ENCODE measurements at regions not wholly inside any gene's neighbourhood (a gene's known extent, or its start where the extent isn't known, plus 50 kb on each side); places are given as distances from the start of the nearest gene placed in this dataset.

DNA sequence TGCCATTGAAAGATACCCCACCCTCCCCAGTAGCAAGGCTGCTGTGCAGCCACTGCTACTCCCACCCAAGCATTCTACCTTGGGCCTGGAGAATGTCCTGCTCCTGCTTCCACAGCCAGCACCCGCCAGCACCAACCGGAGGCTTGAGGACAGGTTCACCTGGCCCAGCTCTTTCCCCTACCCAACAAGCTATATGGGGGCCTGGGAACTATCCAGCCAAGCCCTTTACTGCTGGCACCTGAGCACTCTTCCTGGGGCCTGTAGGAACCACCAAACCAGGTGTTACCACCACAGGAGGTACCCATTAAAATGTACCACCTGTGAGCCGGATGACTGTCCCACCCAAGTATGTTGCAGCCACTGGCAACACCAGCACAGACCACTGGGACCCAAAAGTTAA lies 86.1 kb upstream of the GHR start:
- in situ Hi-C loops (cut with MboI; ENCODE audit: low sequenced_read_pairs), result no loop called here

DNA sequence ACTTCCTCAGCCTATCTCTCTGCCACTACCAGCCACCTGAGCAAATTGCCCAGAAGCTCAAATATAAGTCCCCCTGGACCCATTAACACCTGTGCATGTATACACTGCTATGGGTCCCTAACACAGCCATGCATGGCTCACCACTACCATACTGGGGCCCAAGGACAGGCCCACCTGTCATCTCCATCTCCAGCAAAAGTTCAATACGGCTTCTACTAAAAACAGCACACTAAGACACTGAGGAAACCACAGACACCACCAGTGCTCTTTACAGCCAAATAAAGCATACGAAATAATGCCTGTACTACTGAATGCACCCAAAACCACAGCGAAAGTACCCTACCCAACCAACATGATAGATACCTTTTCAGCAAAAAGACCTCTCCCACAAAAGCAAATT lies 85.6 kb upstream of the GHR start:
- in situ Hi-C loops (cut with MboI; ENCODE audit: low sequenced_read_pairs), result no loop called here

DNA sequence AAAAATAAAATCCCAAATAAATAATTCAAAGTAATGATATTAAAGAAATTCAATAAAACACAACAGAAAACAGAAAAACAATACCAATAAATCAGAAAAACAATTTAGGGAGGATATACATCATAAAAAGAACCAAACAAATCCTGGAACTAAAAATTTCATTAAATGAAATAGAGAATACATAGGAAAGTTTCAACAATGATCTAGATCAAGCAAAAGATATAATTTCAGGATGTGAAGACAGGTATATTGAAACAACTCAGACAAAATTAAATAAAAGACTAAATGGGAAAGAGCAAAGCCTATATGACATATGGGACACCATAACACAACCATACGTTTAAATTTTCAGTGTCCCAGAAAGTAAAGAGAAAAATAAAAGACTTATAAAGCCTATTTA lies 85.1 kb upstream of the GHR start:
- in situ Hi-C loops (cut with MboI; ENCODE audit: low sequenced_read_pairs), result no loop called here

DNA sequence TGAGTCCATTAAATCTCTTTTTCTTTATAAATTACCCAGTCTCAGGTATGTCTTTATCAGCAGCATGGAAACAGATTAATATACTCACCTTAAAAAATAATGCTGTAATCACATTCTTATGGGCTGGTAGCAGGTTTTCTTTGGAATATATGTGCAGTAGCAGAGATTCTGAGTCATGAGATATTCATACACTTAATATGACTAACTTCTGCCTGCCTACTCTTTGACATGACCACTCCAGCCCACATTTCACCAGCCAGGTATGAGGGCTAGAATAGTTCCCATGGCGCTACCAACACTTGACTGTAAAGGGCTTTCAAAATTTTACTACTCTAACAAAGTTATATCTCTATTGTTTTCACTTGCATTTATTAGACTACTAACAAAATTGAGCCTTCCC lies 74.1 kb upstream of the GHR start:
- in situ Hi-C loops (cut with MboI; ENCODE audit: low sequenced_read_pairs), result no loop called here

DNA sequence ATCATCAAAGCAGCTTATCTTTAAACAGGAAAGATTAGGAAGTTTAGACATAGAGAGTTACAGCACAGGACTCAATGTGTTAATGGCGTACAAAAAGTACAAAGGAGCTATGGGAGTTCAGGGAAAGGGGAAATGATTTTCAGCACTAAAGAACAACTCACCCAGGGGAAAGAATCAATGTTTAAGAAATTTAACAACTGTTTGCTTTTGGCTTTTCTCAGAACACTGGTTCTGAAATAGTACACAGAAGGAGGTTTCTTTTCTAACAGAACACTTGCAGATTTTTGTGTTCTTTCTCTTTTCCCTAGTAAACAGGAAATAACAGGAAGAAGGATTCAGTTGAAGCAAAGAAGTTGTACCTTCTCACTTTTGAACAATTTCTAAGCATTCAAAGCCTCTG lies 71.3 kb upstream of the GHR start:
- in situ Hi-C loops (cut with MboI; ENCODE audit: low sequenced_read_pairs), result no loop called here

DNA sequence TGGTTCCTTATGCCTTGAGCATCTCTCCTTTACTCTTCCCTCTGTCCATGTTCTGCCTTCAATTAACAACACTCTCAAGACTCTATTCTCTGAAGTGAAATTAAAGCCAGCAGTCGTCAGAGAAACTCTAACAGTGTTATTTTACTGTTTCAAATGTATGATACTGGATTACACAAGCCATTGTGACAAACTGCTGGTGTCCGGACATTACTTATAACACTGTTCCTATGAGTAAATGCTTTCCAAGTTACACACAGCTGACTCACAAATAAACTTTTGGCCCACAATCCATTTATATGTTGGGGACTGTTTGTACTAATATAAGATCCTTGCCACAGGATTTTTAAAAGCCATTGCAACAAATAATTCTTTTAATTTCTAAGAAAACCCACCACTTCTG lies 63.2 kb upstream of the GHR start:
- in situ Hi-C loops (cut with MboI; ENCODE audit: low sequenced_read_pairs), result no loop called here

DNA sequence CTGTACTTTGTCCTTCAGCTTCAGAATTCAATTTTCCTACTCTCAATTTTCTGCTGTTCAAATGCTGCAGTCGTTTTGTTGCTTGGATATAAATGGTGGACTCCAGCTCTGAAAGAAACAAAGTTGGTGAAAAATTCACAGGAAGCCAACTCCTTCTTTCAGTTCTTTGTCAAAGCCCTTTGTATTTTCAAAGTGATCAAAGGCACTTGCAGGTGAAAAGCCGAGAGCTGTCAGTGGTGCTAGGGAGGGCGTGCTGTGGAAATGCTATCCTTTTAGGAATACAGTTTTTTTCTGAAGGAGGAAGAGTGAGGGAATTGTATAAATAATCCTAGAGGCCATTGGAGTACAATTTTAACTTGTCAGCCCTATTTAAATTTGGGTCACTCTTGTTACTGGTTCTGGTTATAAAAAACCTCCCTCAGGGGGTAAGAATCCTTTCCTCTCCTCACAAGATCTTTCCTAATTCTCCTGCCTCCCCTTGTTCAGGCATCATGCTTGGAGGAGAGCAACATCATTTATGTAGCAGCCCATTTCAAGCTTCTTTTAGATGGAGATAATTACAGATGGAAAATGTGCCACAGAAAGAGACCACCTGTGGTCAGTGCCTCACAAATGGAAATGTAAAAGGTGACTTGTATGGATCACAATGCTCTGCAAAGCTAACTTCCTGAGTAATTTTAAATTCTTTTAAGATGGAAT lies 62.5 kb upstream of the GHR start:
- in situ Hi-C loops (cut with MboI; ENCODE audit: low sequenced_read_pairs), result no loop called here

DNA sequence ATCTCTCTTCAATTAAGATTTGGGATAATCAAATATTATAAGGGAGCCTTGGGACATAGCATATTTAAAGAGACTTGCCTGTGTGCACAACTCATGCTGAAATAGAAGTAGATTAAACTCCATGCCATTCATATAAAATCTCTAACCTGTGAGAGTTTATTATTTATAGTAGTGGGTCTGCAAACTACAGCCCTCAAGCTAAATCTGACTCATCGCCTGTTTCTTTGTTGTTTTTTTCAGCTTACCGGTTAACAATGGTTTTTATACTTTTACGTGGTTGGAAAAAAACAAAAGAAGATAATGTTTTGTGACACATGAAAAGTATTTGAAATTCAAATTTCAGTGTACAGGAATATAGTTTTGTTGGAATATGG lies 61.9 kb upstream of the GHR start:
- in situ Hi-C loops (cut with MboI; ENCODE audit: low sequenced_read_pairs), result no loop called here

DNA sequence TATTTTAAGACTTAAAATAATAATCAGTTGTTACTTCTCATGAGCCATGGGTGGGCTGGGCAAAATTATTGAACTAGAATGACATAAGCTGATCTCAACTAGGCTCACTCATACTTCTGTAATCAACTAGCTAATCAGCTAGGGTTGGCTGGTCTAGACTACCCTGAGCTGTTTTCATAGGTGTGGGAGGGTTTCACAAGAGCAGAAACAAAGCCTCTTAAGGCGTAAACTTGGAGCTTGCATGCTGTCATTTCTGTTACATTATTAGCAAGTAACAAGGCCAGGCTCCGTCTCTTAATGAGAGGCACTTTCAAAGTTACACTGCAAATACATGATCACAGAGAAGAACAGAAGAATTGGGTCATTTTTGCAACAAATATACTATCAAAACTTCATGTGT lies 57.2 kb upstream of the GHR start:
- in situ Hi-C loops (cut with MboI; ENCODE audit: low sequenced_read_pairs), result no loop called here

Data from HL-60/S4 (cell line).